Stimulated activated CD8-positive, alpha-beta memory T cell treated with anti-CD3 and anti-CD28 coated beads, Interleukin-4, amount 100 ng/mL, for 24 hours (primary cell): ENCODE measurements at regions not wholly inside any gene's neighbourhood (a gene's known extent, or its start where the extent isn't known, plus 50 kb on each side); places are given as distances from the start of the nearest gene placed in this dataset.

Experiments used
- DNase-seq: peaks from one replicate; pipeline ENCODE4 v3.0.0-alpha.2; 2020; ENCODE audit warnings: low read depth

DNA sequence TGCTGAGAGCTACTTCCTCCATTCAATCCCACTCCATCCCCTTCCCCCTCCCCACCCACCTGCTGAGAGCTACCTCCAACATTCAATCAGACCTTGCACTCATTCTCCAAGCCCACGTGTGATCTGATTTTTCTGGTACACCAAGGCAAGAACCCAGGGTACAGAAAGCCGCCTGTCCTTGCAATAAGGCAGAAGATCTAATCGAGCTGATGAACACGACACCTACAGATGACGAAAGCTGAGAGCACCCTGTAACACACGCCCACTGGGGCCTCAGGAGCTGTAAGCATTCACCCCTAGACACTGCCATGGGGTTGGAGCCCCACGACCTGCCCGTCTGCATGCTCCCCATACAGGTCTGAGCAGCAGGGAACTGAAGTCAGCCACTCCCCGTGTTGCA is 58.3 kb downstream of the TRIML1 start:
- DNase-seq: no peak

DNA sequence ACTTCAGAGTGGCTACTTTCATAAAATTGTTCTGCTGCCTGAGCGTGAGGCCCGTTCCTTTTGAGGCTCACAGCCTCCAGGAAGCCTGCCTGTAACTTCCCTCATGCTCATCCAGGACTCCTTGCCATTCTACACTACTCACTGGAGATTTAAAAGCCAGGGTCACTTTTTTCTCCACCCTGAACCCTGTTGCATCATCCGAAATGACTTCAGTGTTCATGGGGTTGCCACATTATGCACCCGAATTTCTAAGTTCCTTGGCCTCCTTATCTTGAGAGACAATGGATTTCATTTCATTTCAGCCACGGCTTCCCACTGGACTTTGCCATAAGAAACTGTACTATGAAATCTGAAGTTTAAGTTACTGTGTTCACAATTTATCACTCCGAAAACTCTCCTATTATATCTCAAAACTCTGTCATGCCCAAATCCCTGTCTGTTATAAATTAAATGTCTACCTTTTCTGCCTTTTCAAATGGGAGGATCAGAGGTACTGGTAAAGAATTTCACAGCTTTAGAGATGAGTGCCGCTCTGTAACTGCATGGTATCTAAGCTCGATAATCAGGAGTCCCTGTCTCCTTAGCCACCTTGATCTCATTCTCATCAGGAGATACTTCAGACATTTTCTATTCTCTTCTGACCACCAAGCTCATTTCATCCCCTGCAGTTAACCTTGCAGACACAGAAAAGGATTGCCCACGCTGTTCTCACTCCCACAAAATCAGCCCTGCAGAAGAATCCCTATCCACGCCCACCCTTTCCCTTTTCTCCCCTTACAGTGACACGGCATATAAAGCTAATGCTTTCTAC is 59.9 kb downstream of the TRIML1 start:
- no peak for DNase-seq

DNA sequence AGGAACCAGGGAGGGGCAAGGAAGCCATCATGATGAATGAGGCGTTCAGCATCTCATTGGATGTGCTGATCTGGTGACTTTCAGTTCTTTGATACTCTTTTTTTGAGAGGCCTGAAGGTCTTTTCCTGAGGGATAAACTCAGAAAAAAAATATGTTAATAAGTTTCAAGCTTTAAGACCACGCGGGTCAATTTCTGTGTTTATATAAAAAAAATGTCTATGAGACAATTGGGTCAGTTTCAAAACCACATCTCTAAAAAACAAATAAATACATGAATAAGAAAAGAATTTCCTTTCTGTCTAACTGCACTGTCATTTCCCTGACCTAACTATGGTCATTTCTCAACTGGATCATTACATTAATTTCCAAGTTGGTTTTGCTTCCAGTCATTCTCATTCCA is 62.6 kb downstream of the TRIML1 start:
- no peak for DNase-seq

DNA sequence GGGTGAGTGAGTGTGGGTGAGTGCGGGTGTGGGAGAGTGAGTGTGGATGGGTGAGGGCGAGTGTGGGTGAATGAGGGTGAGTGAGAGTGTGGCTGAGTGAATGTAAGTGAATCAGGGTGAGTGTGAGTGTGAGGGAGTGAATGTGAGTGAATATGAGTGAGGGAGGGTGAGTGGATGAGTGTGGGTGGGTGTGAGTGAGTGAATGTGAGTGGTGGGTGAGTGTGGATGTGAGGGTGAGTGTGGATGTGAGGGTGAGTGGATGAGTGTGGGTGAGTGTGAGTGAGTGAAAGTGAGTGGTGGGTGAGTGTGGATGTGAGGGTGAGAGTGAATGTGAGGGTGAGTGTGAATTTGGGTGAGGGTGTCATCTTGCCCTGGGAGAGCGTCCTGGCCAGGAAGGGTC is 67.5 kb downstream of the TRIML1 start:
- DNase-seq: no peak

DNA sequence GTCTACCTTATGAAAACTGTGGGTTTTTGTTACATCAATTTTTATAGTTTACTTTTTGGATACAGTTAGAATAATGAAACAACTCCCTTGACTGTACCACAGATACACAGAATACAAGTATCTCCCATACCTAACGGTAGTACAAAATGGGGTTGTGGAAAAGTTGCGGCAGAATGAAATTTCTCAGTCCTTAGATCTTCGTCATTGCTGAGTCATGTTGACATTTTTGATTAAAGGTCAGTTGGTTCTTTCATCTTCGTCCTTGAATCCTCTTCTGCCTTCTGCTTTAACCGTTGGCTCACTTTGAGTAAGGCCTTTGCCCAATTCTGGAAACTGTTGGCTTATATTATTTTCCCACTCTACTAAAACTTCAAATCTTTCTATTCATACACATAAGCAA is 75.6 kb downstream of the TRIML1 start:
- DNase-seq: no peak

DNA sequence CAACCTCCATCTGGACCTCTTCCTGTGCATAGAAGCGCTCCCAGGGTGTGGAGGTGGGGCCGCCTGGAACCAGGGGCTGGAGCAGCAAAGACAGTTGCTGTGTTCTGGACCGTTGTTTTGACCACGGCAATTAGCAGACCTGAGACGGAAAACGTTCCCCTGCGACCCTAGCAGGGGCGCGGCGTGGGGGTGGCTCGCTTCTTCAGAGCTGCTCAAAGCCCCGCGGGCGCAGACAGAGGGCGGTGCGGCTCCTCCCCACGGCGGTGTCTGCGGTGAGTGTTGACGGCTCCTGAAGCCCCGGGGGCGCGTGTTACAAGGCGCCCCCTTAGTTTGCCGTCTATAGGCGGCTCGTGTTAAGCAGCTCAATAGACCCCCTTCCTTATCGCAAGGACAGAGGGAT is 79.2 kb downstream of the TRIML1 start:
- no peak for DNase-seq

DNA sequence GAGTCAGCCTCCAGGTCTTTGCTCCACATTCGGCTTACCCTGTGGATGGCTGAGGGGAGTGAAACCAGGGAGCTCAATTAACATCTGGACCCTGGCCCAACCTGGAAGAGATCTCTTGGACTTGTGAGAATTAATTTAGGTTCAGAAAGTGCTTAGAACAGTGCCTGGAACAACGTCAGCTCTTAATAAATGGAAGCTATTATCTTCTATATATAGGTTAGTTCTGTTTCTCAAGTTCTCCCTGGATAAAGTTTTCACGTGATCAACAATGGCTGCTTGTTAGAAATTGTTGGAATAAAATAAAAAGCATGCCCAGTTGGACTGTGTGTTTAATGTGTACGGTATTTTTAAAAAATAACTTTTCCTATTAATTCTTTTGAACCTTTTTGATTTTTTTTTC is 80.8 kb downstream of the TRIML1 start:
- DNase-seq: no peak

DNA sequence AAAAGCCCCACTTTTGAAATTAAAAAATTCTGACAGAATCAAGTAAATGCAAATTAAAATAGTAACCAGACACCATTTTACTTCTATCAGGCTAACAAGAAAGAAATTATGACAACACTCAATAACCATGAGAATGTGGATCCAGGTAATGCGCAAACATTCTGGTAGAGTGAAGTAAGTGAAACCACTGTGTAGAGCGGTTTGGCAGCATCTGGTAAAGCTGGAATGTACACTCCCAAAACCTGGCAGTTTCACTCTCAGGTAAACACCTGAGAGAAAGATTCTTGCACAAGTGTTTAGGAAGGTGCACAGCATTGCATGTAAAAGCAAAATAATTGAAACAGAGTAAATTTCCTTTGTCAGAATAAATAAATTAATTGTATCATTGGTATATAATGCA is 81.8 kb downstream of the TRIML1 start:
- DNase-seq: no peak

DNA sequence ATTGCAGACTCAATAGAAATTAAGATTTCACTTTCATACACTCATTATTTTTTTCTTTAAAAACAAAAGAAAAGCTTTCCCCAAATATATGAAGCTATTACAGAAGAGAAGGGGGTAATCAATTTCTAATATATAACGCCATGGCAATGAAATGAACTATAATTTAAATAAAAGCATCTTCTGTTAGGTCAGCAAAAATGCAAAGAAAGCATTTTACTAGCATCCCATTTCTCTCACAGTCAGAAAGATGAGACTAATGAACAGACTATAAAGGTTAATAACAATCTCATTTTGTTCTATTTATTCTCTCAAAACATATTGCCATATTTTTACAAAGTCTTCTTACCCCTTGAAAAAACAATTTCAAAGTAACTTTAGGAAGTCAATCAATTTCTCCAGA is 89.0 kb downstream of the TRIML1 start:
- DNase-seq: no peak

DNA sequence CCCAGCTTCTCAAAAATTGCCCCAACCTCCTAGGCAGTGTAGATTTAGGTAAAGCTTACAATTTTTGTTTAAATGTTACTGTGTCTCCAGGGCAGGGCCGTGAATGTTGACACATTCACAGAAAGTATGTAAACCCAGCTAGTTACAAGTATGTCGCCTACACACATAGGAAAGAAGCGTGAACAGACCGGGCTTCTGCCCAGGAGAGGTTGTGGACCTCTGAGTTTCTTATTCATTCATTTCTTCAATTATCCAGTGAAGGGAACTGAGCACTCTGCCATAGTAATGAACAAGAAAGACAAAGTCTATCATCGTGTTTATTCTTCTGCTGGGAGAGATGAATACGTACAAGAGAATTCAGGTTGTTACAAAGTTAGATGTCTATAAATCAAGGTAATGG is 93.2 kb downstream of the TRIML1 start:
- no peak for DNase-seq

DNA sequence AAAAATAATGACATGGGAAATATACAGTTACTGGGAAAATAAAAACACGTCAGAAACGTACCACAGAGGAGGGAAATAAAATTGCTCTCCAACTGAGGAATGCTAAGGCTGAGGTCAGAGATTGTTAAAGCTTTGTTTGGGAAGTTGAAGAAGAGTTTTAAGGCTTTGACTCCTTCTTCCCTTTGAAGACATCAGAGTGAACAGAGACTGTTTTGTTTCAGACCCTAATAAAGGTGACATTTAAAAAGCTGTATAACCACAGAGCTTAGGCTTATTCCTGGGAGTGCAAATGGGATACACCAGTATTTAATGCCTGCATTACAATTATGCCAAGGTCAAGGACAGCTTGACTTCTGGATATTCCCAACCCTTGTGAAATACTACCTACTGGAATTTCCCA is 102.8 kb downstream of the TRIML1 start:
- no peak for DNase-seq

DNA sequence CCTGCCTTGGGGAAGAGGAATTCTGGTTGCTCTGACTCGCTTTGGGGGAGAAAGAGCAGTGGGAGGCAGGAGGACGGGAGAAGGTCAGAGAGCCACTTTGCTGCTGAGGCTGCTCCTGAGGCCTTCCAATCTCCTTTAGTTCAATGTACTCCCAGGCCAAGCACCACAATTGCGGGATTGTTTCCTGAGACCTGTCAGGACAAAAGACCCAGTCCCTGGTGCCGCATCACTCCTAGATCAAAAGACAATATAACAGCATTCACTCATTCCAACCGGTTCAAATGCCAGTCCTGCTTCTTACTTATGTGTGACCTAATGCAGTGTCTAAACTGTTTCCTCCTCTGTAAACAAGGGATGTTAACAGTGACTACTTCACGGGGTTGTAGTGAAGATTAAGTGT is 106.4 kb downstream of the TRIML1 start:
- DNase-seq: no peak

DNA sequence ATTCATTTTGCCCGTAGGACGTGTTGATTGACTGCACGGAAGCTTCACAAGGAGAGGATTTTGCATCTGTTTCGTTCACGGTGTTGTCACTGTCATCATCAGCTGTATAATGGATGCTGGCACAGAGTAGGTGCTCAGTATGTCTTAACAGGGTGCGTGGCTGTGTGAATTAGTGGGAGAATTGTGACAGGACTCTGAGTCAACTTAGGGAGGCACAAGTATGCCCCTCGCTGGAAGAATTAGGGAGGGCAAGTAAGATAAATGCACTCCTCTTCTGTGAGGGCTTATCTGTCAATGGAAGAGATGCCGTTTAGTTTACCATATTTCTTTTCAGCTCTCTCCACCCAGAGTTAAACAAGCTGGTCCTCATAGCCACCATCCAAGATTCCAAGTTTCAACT is 107.2 kb downstream of the TRIML1 start:
- no peak for DNase-seq

DNA sequence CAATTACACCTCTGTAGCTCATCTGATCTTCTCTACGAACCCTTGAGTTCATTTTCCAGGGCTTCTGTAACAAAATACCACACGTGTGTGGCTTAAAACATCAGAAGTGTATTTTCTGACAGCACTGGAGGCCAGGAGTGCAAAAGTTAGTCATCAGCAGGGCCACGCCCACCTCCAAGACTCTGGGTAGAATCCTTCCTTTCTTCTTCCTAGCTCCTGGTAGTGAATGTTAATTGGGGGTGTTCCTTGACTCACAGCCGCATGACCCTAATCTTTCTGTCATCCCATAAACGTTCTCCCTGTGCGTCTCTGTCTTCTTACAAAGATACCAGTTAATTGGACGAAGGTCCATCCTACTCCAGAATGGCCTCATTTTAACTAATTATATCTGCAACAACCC is 115.0 kb downstream of the TRIML1 start:
- DNase-seq: no peak

DNA sequence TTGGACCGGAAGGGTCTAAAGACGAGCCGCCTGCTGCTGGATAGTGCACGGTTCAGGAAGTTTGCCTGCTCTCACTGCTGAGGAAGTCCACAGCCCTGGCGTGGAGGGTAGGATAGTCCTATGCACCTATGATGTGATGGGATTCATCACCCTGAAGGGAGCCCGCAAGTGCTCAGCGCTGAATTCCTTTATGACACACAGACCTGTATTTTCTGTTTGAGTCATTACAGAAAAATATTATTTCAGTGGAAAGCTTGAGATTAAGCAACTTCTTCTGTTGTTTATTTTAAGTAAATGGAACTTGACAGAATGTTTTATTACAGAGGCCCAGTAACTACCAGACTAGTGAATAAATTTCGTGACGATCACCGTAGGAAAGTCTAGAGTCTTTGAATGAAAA is 123.2 kb downstream of the TRIML1 start:
- DNase-seq: no peak

DNA sequence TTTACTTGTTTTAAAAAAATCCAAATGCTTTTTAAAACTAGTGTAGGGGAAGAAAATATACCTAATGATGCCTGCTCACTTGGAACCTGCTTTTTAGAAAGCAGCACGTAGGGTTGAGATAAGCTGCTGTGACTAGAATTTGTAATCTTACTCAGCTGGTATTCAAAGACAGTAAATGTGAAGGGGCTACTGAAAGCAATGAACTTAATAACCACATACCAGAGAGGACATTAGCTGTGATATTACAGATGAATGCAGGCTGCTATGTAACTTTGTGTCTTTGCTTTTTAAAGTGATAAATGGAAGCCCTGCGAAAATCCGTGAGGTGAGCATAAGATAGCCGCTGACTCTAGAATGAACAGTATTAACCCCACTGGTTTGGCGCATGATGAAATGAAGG is 124.1 kb downstream of the TRIML1 start:
- no peak for DNase-seq

DNA sequence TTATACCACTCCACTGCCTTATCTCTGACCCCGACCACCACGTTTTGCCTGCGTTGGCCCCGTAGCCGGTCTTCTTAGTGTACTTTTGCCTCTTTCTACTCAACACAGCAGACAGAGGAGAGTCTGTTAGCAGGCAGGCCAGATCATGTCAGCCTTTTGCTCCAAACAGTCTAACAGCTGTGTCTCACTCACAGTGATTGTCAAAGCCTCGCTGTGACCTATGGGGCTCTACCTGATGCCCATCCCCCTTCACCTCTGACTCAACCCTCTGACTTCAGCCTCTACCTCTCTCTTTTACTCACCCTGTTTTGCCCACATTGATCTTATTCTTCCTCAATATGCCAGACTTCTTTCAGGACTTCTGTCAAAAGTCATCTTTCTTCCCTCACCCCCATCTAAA is 127.1 kb downstream of the TRIML1 start:
- no peak for DNase-seq

DNA sequence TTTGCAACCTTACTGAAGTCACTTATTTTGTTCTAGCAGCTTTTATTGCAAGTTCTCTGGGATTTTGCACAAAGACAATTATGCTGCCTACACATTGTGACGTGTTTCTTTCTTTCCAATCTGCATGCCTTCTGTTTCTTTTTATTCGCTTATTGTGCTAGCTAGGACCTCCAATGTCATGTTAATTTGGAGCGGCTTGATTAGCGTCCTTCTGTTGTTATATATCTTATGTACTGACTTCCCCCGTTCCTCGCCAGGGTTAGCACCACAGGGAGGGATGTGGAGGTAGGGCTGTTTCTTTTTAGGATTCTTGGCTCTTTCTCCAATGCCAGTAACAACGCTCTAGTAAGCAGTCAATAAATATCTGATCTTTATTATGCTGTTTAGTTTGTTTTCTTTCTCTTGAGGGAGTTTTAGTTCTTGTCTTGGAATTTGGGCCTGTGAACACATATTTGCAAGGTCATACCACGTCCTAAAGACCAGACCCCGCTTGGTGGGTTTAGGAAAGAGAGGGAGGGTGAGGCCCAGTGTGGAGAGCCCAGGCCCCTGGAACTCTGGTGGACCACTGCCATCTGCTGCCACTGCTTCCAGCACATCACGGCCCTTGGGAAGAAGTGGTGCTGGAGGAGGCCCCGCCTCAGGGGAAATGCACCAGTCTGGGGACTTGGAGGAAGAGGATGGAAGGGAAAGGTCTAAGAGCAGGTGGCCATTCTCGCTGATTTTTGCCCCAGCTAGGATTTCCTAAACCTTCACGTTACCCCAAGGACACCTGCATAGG is 129.1 kb downstream of the TRIML1 start:
- no peak for DNase-seq

DNA sequence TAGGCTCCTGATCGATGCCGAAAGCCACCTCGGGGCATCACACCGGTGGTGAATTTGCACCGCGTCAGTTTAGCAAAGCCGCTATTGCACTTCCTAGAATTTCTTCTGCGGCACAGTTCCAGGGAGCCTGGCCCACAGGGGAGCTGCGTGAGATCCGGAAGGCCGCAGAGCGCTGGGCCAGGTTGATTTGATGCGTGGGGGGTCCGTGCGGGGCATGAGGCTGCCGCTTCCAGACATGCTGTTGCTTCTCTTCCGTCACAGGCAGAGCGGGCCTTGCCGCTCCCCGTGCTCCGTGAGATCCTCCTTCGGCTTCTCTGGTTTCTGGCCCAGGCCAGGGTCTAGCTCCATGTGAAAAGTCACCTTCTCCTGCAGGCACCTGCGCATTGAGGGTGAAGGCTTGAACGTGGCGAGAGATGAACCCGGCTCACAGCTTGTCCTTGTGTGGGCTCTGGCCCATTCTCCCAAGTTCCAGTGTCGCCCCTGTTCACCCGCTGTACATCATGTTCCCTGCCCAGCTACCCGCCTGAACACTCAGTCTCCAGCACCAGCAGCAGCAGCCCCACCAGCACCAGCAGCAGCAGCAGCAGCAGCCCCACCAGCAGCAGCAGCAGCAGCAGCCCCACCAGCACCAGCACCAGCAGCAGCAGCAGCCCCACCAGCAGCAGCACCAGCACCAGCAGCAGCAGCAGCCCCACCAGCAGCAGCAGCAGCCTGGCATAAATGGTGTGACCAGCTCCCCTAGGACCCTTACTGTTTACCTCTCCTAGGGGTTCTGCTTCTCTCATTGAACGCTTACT is 131.2 kb downstream of the TRIML1 start:
- DNase-seq: no peak

DNA sequence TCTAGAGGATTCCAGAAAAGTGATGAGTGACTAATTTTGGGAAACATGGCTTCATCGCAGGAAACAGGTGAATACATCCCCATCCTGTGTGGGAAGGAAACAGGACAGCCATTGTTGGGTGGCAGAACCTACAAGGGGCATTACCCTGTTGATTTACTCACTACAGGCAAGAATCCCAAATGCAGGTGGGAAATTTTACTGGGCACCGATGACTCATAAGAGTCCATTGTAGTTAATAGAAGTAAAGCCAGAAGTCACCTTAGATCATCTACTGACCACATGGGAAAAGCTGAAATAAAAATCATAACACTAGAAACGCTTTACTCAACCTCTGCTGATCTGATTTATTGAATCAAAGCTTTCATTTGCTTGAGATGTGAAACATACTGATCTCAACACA is 136.4 kb downstream of the TRIML1 start:
- no peak for DNase-seq

DNA sequence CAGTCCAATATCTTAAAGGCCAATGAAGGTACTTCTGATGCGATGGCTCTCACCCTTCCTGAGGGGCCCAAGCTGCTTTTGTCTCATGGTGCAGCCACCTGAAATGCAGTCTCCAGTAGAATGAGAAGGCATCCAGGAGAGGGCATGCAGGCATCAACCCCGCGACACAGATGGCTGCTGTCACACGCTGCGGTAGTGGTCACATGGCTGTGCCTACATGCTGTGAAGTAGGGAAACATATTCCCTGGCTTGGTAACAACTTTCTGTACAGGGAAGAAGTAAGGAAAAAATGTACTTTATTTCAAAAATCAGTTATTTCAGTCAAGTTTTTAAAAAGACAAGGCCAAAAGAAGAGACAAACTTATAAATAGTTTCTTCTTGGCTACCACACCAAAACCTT is 139.9 kb downstream of the TRIML1 start:
- no peak for DNase-seq

DNA sequence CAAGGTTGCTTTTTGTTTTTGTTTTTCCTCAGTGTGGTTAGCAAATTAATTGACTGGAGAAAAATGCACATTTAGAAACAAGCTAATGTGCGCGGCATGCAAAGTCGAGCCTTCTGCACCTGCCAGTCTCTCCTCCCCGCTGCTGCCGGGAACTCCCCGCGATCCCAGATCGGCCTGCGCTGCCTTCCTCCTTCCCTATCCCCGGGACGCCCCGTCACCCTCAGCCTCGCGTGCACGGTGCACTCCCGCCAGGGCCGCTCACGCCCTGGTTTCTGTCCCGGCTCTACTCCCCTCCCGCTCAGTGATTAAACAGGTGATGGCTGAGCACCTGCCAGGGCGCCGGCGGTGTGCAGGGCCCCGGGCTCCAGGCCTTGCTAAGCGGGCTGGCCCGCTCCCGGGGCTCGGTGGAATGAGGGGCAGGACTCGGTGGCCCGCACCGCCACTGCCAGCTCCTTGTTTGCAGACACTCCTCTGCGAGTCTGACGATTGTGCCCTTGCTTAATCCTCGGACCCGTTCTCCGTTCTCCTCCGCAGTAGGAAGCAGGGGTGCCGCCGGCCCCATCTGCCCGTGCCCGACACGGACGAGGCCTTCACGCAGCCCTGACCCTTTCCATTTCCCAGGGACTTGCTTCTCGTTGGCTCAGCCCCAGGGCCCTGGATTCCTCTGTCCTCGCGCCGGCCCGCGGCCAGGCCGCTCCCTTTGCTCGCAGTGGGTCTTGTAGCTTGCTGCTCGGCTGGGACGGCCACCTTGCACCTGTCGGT is 143.4 kb downstream of the TRIML1 start:
- no peak for DNase-seq
